OCI-LY7 (cell line): ENCODE measurements at regions not wholly inside any gene's neighbourhood (a gene's known extent, or its start where the extent isn't known, plus 50 kb on each side); places are given as distances from the start of the nearest gene placed in this dataset.

Source experiments
- BruUV-seq: library from RNA; stranded (reverse); fragments of 400-500 nt; replicated peaks from 2 replicates; lab custom pipeline; 2021; lab: Mats Ljungman, UMichigan
- CTCF ChIA-PET: fragments of 300-600 bp; sonication (Branson Sonifier 250); formaldehyde crosslinking; loops from one replicate; lab custom pipeline; 2022; ENCODE audit warnings: antibody characterized with exemption; ENCODE audit not compliant: unreplicated experiment; lab: Charles Lee
- POLR2A ChIA-PET: fragments of 300-600 bp; sonication (Branson Sonifier 250); formaldehyde crosslinking; loops from one replicate; lab custom pipeline; 2022; ENCODE audit warnings: antibody characterized with exemption; lab: Charles Lee
- DNase-seq: peaks from one replicate; pipeline ENCODE4 v3.0.0-alpha.2; 2015; ENCODE audit warnings: low spot score
- H2AFZ ChIP-seq: fragments of 200-600 bp; sonication (generic), shearing (Covaris generic); 2 replicates; pipeline ENCODE4 v1.6.1; 2014; ENCODE audit warnings: mild to moderate bottlenecking, antibody characterized with exemption, low read length, moderate library complexity
- H3K27ac ChIP-seq: fragments of 200-600 bp; sonication (generic); 2 replicates; pipeline ENCODE4 v1.5.1; 2014; ENCODE audit warnings: mixed run types, low read depth, mild to moderate bottlenecking, moderate library complexity, low read length, inconsistent platforms; ENCODE audit not compliant: poor library complexity, severe bottlenecking
- H3K36me3 ChIP-seq: fragments of 200-600 bp; sonication (generic); 2 replicates; pipeline ENCODE4 v1.6.1; 2014; ENCODE audit warnings: mild to moderate bottlenecking, antibody characterized with exemption, low read length, moderate library complexity, mixed read lengths; ENCODE audit not compliant: insufficient read depth
- H3K4me1 ChIP-seq: fragments of 200-600 bp; sonication (generic); 2 replicates; pipeline ENCODE4 v1.5.1; 2014; ENCODE audit warnings: mild to moderate bottlenecking, low read length; ENCODE audit not compliant: insufficient read depth, poor library complexity, severe bottlenecking
- H3K4me2 ChIP-seq: fragments of 200-600 bp; sonication (generic); 2 replicates; pipeline ENCODE4 v1.6.1; 2014; ENCODE audit warnings: mild to moderate bottlenecking, low read length
- H3K4me3 ChIP-seq: fragments of 200-600 bp; sonication (generic); 2 replicates; pipeline ENCODE4 v1.5.1; 2014; ENCODE audit warnings: mild to moderate bottlenecking, low read depth, low read length; ENCODE audit not compliant: poor library complexity, severe bottlenecking
- H3K79me2 ChIP-seq: fragments of 200-600 bp; sonication (generic); 2 replicates; pipeline ENCODE4 v1.6.1; 2016; ENCODE audit warnings: low read depth, mild to moderate bottlenecking, low read length, moderate library complexity, mixed read lengths; ENCODE audit not compliant: insufficient read depth
- H3K9me2 ChIP-seq: fragments of 200-600 bp; sonication (generic); 2 replicates; pipeline ENCODE4 v1.6.1; 2016; ENCODE audit warnings: mild to moderate bottlenecking, low read length, mixed read lengths; ENCODE audit not compliant: insufficient read depth
- H3K9me3 ChIP-seq: fragments of 200-600 bp; sonication (generic); 2 replicates; pipeline ENCODE4 v1.6.1; 2014; ENCODE audit warnings: mild to moderate bottlenecking, mixed run types, low read length, mixed read lengths
- H4K20me1 ChIP-seq: fragments of 200-600 bp; sonication (generic); 2 replicates; pipeline ENCODE4 v1.6.1; 2014; ENCODE audit warnings: mild to moderate bottlenecking, antibody characterized with exemption, low read length, moderate library complexity, mixed read lengths; ENCODE audit not compliant: insufficient read depth
- CTCF ChIP-seq: fragments of 200-600 bp; sonication (generic); conservative IDR thresholded peaks from 2 replicates; pipeline ENCODE4 v1.5.1; 2014; ENCODE audit warnings: mild to moderate bottlenecking, antibody characterized with exemption, low read length, moderate library complexity, mixed read lengths
- EZH2phosphoT487 ChIP-seq: fragments of 200-600 bp; sonication (generic); IDR thresholded peaks from 2 replicates; pipeline ENCODE4 v1.6.1; 2018; ENCODE audit warnings: low read depth, borderline replicate concordance, mild to moderate bottlenecking, mixed run types, antibody characterized with exemption, low read length, moderate library complexity, mixed read lengths
- intact Hi-C: fragments of 100-400 bp; cut with micrococcal nuclease; formaldehyde crosslinking; loops from one replicate; pipeline ENCODE4 v1.10.0; 2022; ENCODE audit not compliant: unreplicated experiment

GRCh38 chr5:2192496-2192895 is 309.8 kb upstream of the IRX4 start:
- no peak overlapping the region for H3K4me3 ChIP-seq
- no peaks in the 10 kb centered on the region for H3K9me3 ChIP-seq
- H3K9me2 ChIP-seq, result no peaks in the 10 kb centered on the region
- ChIA-PET CTCF (no interaction called here), POLR2A (no interaction called here)
- TF ChIP-seq CTCF, result no peak
- TF ChIP-seq EZH2phosphoT487, result no peak
- no peak overlapping the region for H3K4me2 ChIP-seq
- no peaks in the 10 kb centered on the region for H4K20me1 ChIP-seq
- intact Hi-C loops, result no loop called here
- no peaks in the 10 kb centered on the region for H3K79me2 ChIP-seq
- no peaks in the 10 kb centered on the region for H3K36me3 ChIP-seq
- no peaks in the 10 kb centered on the region for H3K4me1 ChIP-seq
- no peak overlapping the region for H2AFZ ChIP-seq
- no peak overlapping the region for H3K27ac ChIP-seq
- no TSS peak for BruUV-seq
- DNase-seq, result no peak

- intact Hi-C loops, result no loop called here
- no peak for DNase-seq
- no TSS peak for BruUV-seq
- Histone ChIP-seq H3K4me3 (no peak overlapping the region), H3K4me2 (no peak overlapping the region), H3K27ac (no peak overlapping the region), H2AFZ (no peak overlapping the region), H3K79me2 (no peaks in the 10 kb centered on the region), H3K4me1 (no peaks in the 10 kb centered on the region), H3K9me2 (no peaks in the 10 kb centered on the region), H4K20me1 (no peaks in the 10 kb centered on the region), H3K36me3 (no peaks in the 10 kb centered on the region), H3K9me3 (no peaks in the 10 kb centered on the region)
- POLR2A ChIA-PET, result no interaction called here
- CTCF ChIA-PET, result no interaction called here
- no peak for TF ChIP-seq EZH2phosphoT487
- no peak for TF ChIP-seq CTCF
Measured at GRCh38 chr5:2191972-2192371, 309.2 kb upstream of the IRX4 start.

GRCh38 chr5:2190549-2190948 is 307.8 kb upstream of the IRX4 start:
- no peak overlapping the region for H2AFZ ChIP-seq
- H3K4me1 ChIP-seq, result no peaks in the 10 kb centered on the region
- no peak for DNase-seq
- no peak for TF ChIP-seq CTCF
- TF ChIP-seq EZH2phosphoT487, result no peak
- intact Hi-C loops, result no loop called here
- H3K4me2 ChIP-seq, result no peak overlapping the region
- H3K9me2 ChIP-seq, result no peaks in the 10 kb centered on the region
- H3K9me3 ChIP-seq, result no peaks in the 10 kb centered on the region
- no peaks in the 10 kb centered on the region for H3K79me2 ChIP-seq
- POLR2A ChIA-PET, result no interaction called here
- H4K20me1 ChIP-seq, result no peaks in the 10 kb centered on the region
- no TSS peak for BruUV-seq
- CTCF ChIA-PET, result no interaction called here
- H3K4me3 ChIP-seq, result no peak overlapping the region
- no peak overlapping the region for H3K27ac ChIP-seq
- no peaks in the 10 kb centered on the region for H3K36me3 ChIP-seq
